ENCODE measurements at regions not wholly inside any gene's neighbourhood (a gene's known extent, or its start where the extent isn't known, plus 50 kb on each side); places are given as distances from the start of the nearest gene placed in this dataset.

DNA sequence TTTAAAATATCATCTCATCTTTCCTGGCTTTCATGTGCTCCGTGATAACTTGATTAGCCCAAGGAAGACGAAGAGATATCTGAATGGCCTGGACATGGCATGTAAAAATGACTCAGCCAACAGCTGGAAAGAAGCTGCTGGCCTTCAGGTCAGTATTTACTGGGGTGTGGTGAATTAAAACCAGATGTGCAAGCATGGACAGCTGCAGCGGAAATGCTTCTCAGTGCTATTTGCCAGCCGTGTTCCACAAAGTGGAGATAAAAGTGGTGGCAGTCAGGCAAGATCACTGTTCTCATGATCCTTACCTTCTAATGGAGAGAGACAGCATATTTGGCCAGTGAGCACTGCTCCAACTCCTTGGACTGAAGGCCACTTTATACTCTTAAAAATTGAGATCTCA is 203.1 kb upstream of the VSTM2A start:
- WGBS (ENCODE audit: insufficient coverage) = no CpG with 5 or more reads among the region's 4 CpGs
- intact Hi-C loops (cut with micrococcal nuclease) = no loop called here
- no peak overlapping the region for H3K27ac Mint-ChIP-seq
- peaks cover 0 to 8% (median 4%) of the 10 kb centered on the region in 7 donors for H3K9me3 Mint-ChIP-seq
- no peaks in the 10 kb centered on the region for H3K27me3 Mint-ChIP-seq (ENCODE audit: low read depth in 3 of 3)
- H3K36me3 Mint-ChIP-seq = no peaks in the 10 kb centered on the region
- no peaks in the 10 kb centered on the region for H3K4me1 Mint-ChIP-seq
- H3K27me3 ChIP-seq (ENCODE audit: control insufficient read depth in 2 of 2, insufficient read depth in 2 of 2, low read length in 2 of 2) = no peaks in the 10 kb centered on the region
- H3K4me3 ChIP-seq (replicated peaks in 1 of 3; ENCODE audit: low read depth in 2 of 3, low read length in 3 of 3) = no peak overlapping the region
- H3K4me3 Mint-ChIP-seq = no peak overlapping the region
- no peaks in the 10 kb centered on the region for H3K4me1 ChIP-seq (ENCODE audit: control insufficient read depth in 1 of 2, insufficient read depth in 2 of 2, low read length in 2 of 2)
- H3K4me2 ChIP-seq (replicated peaks; ENCODE audit: extremely low read depth, low read length, poor library complexity, severe bottlenecking) = no peak overlapping the region
- TF ChIP-seq, protein P1, sequence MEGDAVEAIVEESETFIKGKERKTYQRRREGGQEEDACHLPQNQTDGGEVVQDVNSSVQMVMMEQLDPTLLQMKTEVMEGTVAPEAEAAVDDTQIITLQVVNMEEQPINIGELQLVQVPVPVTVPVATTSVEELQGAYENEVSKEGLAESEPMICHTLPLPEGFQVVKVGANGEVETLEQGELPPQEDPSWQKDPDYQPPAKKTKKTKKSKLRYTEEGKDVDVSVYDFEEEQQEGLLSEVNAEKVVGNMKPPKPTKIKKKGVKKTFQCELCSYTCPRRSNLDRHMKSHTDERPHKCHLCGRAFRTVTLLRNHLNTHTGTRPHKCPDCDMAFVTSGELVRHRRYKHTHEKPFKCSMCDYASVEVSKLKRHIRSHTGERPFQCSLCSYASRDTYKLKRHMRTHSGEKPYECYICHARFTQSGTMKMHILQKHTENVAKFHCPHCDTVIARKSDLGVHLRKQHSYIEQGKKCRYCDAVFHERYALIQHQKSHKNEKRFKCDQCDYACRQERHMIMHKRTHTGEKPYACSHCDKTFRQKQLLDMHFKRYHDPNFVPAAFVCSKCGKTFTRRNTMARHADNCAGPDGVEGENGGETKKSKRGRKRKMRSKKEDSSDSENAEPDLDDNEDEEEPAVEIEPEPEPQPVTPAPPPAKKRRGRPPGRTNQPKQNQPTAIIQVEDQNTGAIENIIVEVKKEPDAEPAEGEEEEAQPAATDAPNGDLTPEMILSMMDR (IDR thresholded peaks at IDR 0.05) = no peak
- H3K9me3 ChIP-seq (replicated peaks in 1 of 2; ENCODE audit: control insufficient read depth in 1 of 2, insufficient read depth in 1 of 2, low read length in 2 of 2) = peaks cover 14 to 15% of the 10 kb centered on the region in 2 donors
- H3K9ac ChIP-seq (ENCODE audit: insufficient read depth, low read length, poor library complexity, severe bottlenecking) = no peak overlapping the region
- H4K20me1 ChIP-seq (ENCODE audit: insufficient read depth, low read length) = no peaks in the 10 kb centered on the region
- no peak overlapping the region for H2AFZ ChIP-seq (ENCODE audit: insufficient read depth, low read depth, low read length, poor library complexity, severe bottlenecking)
- H3K79me2 ChIP-seq (ENCODE audit: insufficient read depth, low read length) = no peaks in the 10 kb centered on the region
- no peak for DNase-seq
- no peak overlapping the region for H3K27ac ChIP-seq (ENCODE audit: low read depth in 1 of 2, low read length in 2 of 2)
- no peaks in the 10 kb centered on the region for H3K36me3 ChIP-seq (replicated peaks in 1 of 2; ENCODE audit: control insufficient read depth in 1 of 2, insufficient read depth in 2 of 2, low read length in 2 of 2)

DNA sequence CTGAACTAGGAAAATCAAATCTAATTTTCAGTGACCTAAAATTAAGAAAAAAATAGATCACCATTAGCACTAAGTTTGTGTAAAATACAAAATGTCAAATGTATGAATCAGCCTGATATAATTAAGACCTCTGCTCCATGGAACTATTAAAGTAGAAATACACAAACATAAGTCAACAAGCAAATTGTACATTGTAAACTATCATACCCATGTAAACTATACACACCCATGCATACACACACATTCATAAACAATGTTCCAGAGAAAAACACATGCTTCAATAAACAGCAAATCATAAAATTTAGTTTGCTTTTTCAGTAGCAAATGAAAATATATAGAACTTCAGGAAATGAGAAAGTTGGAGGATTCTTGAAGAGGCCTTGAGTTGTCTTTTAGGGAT is 199.7 kb upstream of the VSTM2A start:
- peaks cover 19 to 20% of the 10 kb centered on the region in 2 donors for H3K9me3 ChIP-seq (replicated peaks in 1 of 2; ENCODE audit: control insufficient read depth in 1 of 2, insufficient read depth in 1 of 2, low read length in 2 of 2)
- no peak overlapping the region for H3K4me3 Mint-ChIP-seq
- no peak overlapping the region for H3K27ac Mint-ChIP-seq
- no peaks in the 10 kb centered on the region for H3K4me1 Mint-ChIP-seq
- no peaks in the 10 kb centered on the region for H3K27me3 ChIP-seq (ENCODE audit: control insufficient read depth in 2 of 2, insufficient read depth in 2 of 2, low read length in 2 of 2)
- no peaks in the 10 kb centered on the region for H3K36me3 Mint-ChIP-seq
- H3K27me3 Mint-ChIP-seq (ENCODE audit: low read depth in 3 of 3) = peaks cover 0 to 2% (median 0%) of the 10 kb centered on the region in 3 donors
- H3K4me2 ChIP-seq (replicated peaks; ENCODE audit: extremely low read depth, low read length, poor library complexity, severe bottlenecking) = no peak overlapping the region
- TF ChIP-seq, protein P1 (IDR thresholded peaks at IDR 0.05) = no peak
- H3K79me2 ChIP-seq (ENCODE audit: insufficient read depth, low read length) = no peaks in the 10 kb centered on the region
- no peaks in the 10 kb centered on the region for H3K36me3 ChIP-seq (replicated peaks in 1 of 2; ENCODE audit: control insufficient read depth in 1 of 2, insufficient read depth in 2 of 2, low read length in 2 of 2)
- no peaks in the 10 kb centered on the region for H3K4me1 ChIP-seq (ENCODE audit: control insufficient read depth in 1 of 2, insufficient read depth in 2 of 2, low read length in 2 of 2)
- H3K9ac ChIP-seq (ENCODE audit: insufficient read depth, low read length, poor library complexity, severe bottlenecking) = no peak overlapping the region
- no peak overlapping the region for H3K27ac ChIP-seq (ENCODE audit: low read depth in 1 of 2, low read length in 2 of 2)
- intact Hi-C loops (cut with micrococcal nuclease) = no loop called here
- H4K20me1 ChIP-seq (ENCODE audit: insufficient read depth, low read length) = no peaks in the 10 kb centered on the region
- no peak for DNase-seq
- H3K4me3 ChIP-seq (replicated peaks in 1 of 3; ENCODE audit: low read depth in 2 of 3, low read length in 3 of 3) = no peak overlapping the region
- H2AFZ ChIP-seq (ENCODE audit: insufficient read depth, low read depth, low read length, poor library complexity, severe bottlenecking) = no peak overlapping the region
- H3K9me3 Mint-ChIP-seq = peaks cover 0 to 7% (median 4%) of the 10 kb centered on the region in 7 donors

Measured in CD14-positive monocyte (primary cell).